HG02870 (cell line): ENCODE measurements at regions not wholly inside any gene's neighbourhood (a gene's known extent, or its start where the extent isn't known, plus 50 kb on each side); places are given as distances from the start of the nearest gene placed in this dataset.
"Not testable (repeated sequence)": the region's sequence is repeated elsewhere in the genome, so short reads cannot be mapped to it uniquely, and the experiment has no call there.

Experiments
- ATAC-seq: cut with Tn5 transposase; IDR thresholded peaks from one replicate; pipeline ENCODE4 v1.9.1; 2021; ENCODE audit warnings: mild to moderate bottlenecking, moderate library complexity; ENCODE audit not compliant: unreplicated experiment

GRCh38 chr6:148602136-148602535 is 144.7 kb upstream of the UST start:
- no peak for ATAC-seq

GRCh38 chr6:148608199-148608951 is 138.5 kb upstream of the UST start:
- ATAC-seq = no peak

GRCh38 chr6:148611213-148611612 is 135.6 kb upstream of the UST start:
- no peak for ATAC-seq

- no peak for ATAC-seq
Measured at GRCh38 chr6:148612043-148612442, 134.8 kb upstream of the UST start.

- no peak for ATAC-seq
Measured at GRCh38 chr6:148614602-148615001, 132.2 kb upstream of the UST start.

GRCh38 chr6:148616841-148617240 is 130.0 kb upstream of the UST start:
- no peak for ATAC-seq

GRCh38 chr6:148617530-148617929 is 129.3 kb upstream of the UST start:
- no peak for ATAC-seq

GRCh38 chr6:148619891-148620290 is 126.9 kb upstream of the UST start:
- no peak for ATAC-seq

GRCh38 chr6:148620579-148621298 is 126.1 kb upstream of the UST start:
- ATAC-seq = peak; percentile 97

GRCh38 chr6:148625609-148626008 is 121.2 kb upstream of the UST start:
- ATAC-seq = no peak

- ATAC-seq = no peak
Measured at GRCh38 chr6:148628251-148628650, 118.6 kb upstream of the UST start.

GRCh38 chr6:148629181-148629580 is 117.6 kb upstream of the UST start:
- no peak for ATAC-seq

GRCh38 chr6:148629592-148630465 is 117.0 kb upstream of the UST start:
- no peak for ATAC-seq

GRCh38 chr6:148635070-148635743 is 111.6 kb upstream of the UST start:
- no peak for ATAC-seq

- ATAC-seq = not testable (repeated sequence)
Measured at GRCh38 chr6:148641836-148642235, 105.0 kb upstream of the UST start.

- ATAC-seq = not testable (repeated sequence)
Measured at GRCh38 chr6:148643208-148643607, 103.6 kb upstream of the UST start.

- not testable (repeated sequence) for ATAC-seq
Measured at GRCh38 chr6:148645049-148645448, 101.8 kb upstream of the UST start.

- no peak for ATAC-seq
Measured at GRCh38 chr6:148648754-148649453, 97.9 kb upstream of the UST start.

GRCh38 chr6:148649454-148649963 is 97.3 kb upstream of the UST start:
- peak; percentile 55 for ATAC-seq

GRCh38 chr6:148650941-148651505 is 95.8 kb upstream of the UST start:
- no peak for ATAC-seq
